OCI-LY1 (cell line): ENCODE measurements at regions not wholly inside any gene's neighbourhood (a gene's known extent, or its start where the extent isn't known, plus 50 kb on each side); places are given as distances from the start of the nearest gene placed in this dataset.

ENCODE experiments used
- H2AFZ ChIP-seq: fragments of 200-600 bp; sonication (generic), shearing (Covaris generic); 2 replicates; pipeline ENCODE4 v1.6.0; 2014; ENCODE audit warnings: antibody characterized with exemption, mild to moderate bottlenecking, low read length
- H3F3A ChIP-seq: fragments of 200-600 bp; sonication (generic), shearing (Covaris generic); 2 replicates; pipeline ENCODE4 v1.6.0; 2014; ENCODE audit warnings: mild to moderate bottlenecking, antibody characterized with exemption, low read length, moderate library complexity; ENCODE audit not compliant: insufficient read depth
- H3K27ac ChIP-seq: fragments of 200-600 bp; sonication (generic); 2 replicates; pipeline ENCODE4 v1.5.1; 2014; ENCODE audit warnings: low read length, mixed run types, mild to moderate bottlenecking, low read depth; ENCODE audit not compliant: poor library complexity, severe bottlenecking
- H3K27me3 ChIP-seq: fragments of 200-600 bp; sonication (generic); 2 replicates; pipeline ENCODE4 v1.6.0; 2014; ENCODE audit warnings: antibody characterized with exemption, mild to moderate bottlenecking, low read length, moderate library complexity; ENCODE audit not compliant: insufficient read depth
- H3K36me3 ChIP-seq: fragments of 200-600 bp; sonication (generic); 2 replicates; pipeline ENCODE4 v1.6.1; 2014; ENCODE audit warnings: mild to moderate bottlenecking, antibody characterized with exemption, low read length, moderate library complexity, mixed read lengths; ENCODE audit not compliant: insufficient read depth
- H3K4me1 ChIP-seq: fragments of 200-600 bp; sonication (generic); 2 replicates; pipeline ENCODE4 v1.5.1; 2014; ENCODE audit warnings: mild to moderate bottlenecking, low read length, moderate library complexity; ENCODE audit not compliant: insufficient read depth, severe bottlenecking
- H3K4me2 ChIP-seq: fragments of 200-600 bp; sonication (generic), shearing (Covaris generic); 2 replicates; pipeline ENCODE4 v1.6.1; 2014; ENCODE audit warnings: low read length
- H3K4me3 ChIP-seq: fragments of 200-600 bp; sonication (generic); 2 replicates; pipeline ENCODE4 v1.5.1; 2014; ENCODE audit warnings: low read length, low read depth, mild to moderate bottlenecking, mixed read lengths; ENCODE audit not compliant: poor library complexity, severe bottlenecking
- H3K79me2 ChIP-seq: fragments of 200-600 bp; shearing (Covaris generic); 2 replicates; pipeline ENCODE4 v1.6.1; 2016; ENCODE audit warnings: mixed run types, low read length, mixed read lengths; ENCODE audit not compliant: insufficient read depth
- H3K9ac ChIP-seq: fragments of 200-600 bp; sonication (generic), shearing (Covaris generic); 2 replicates; pipeline ENCODE4 v1.6.1; 2014; ENCODE audit warnings: mild to moderate bottlenecking, low read length, mixed read lengths
- H3K9me2 ChIP-seq: fragments of 200-600 bp; sonication (generic), shearing (Covaris generic); 2 replicates; pipeline ENCODE4 v1.6.1; 2014; ENCODE audit warnings: low read depth, mild to moderate bottlenecking, low read length, mixed read lengths
- H3K9me3 ChIP-seq: fragments of 200-600 bp; shearing (Covaris generic); 2 replicates; pipeline ENCODE4 v1.6.1; 2014; ENCODE audit warnings: low read length, mixed read lengths
- H4K20me1 ChIP-seq: fragments of 200-600 bp; sonication (generic), shearing (Covaris generic); 2 replicates; pipeline ENCODE4 v1.6.0; 2016; ENCODE audit warnings: mild to moderate bottlenecking, low read length; ENCODE audit not compliant: insufficient read depth
- EZH2 ChIP-seq: fragments of 200-600 bp; sonication (generic), shearing (Covaris generic); IDR thresholded peaks from 2 replicates; pipeline ENCODE4 v1.8.0; 2017; ENCODE audit warnings: borderline replicate concordance, mixed run types, mild to moderate bottlenecking, antibody characterized with exemption, low read length, moderate library complexity, mixed read lengths
- TF ChIP-seq, protein P1 (sequence below): fragments of 200-600 bp; sonication (generic), shearing (Covaris generic); IDR thresholded peaks from 2 replicates; pipeline ENCODE4 v1.5.1; 2017; ENCODE audit warnings: mild to moderate bottlenecking, antibody characterized with exemption, low read length, moderate library complexity, mixed read lengths

GRCh38 chr4:111542056-111542455 lies 603.2 kb upstream of the FAM241A start:
- Histone ChIP-seq H3K36me3 (no peaks in the 10 kb centered on the region), H3K27ac (no peak overlapping the region), H3K27me3 (no peaks in the 10 kb centered on the region), H2AFZ (no peak overlapping the region), H3K4me3 (no peak overlapping the region), H3F3A (no peaks in the 10 kb centered on the region), H3K4me2 (no peak overlapping the region), H3K9me3 (no peaks in the 10 kb centered on the region), H3K9ac (no peak overlapping the region), H3K79me2 (no peaks in the 10 kb centered on the region), H3K4me1 (no peaks in the 10 kb centered on the region), H4K20me1 (no peaks in the 10 kb centered on the region), H3K9me2 (no peaks in the 10 kb centered on the region)
- TF ChIP-seq EZH2, result no peak
- TF ChIP-seq, protein P1, sequence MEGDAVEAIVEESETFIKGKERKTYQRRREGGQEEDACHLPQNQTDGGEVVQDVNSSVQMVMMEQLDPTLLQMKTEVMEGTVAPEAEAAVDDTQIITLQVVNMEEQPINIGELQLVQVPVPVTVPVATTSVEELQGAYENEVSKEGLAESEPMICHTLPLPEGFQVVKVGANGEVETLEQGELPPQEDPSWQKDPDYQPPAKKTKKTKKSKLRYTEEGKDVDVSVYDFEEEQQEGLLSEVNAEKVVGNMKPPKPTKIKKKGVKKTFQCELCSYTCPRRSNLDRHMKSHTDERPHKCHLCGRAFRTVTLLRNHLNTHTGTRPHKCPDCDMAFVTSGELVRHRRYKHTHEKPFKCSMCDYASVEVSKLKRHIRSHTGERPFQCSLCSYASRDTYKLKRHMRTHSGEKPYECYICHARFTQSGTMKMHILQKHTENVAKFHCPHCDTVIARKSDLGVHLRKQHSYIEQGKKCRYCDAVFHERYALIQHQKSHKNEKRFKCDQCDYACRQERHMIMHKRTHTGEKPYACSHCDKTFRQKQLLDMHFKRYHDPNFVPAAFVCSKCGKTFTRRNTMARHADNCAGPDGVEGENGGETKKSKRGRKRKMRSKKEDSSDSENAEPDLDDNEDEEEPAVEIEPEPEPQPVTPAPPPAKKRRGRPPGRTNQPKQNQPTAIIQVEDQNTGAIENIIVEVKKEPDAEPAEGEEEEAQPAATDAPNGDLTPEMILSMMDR, result no peak

DNA sequence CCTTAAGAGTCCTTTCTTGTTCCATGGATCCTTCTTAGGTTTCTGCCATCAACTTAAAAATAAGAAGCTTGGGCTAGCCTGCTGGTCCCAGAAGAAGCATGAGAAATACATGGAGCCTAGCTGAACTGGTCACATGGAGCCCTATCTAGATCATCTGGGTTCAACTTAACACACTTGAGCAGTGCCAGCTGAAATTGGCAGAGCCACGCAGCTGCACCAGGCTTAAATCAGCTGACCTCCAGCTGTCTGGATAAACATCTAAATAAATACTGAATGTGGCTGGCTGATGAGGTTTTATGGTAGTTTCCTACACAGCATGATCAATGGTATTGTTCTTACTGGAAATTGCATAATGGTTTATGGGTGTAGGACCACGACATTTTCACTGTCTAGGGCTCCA lies 598.4 kb upstream of the FAM241A start:
- Histone ChIP-seq H3K9ac (no peak overlapping the region), H3K4me3 (no peak overlapping the region), H3K4me2 (no peak overlapping the region), H4K20me1 (no peaks in the 10 kb centered on the region), H3K27ac (no peak overlapping the region), H3K9me3 (no peaks in the 10 kb centered on the region), H3K36me3 (no peaks in the 10 kb centered on the region), H3K79me2 (no peaks in the 10 kb centered on the region), H3K27me3 (no peaks in the 10 kb centered on the region), H2AFZ (no peak overlapping the region), H3K9me2 (no peaks in the 10 kb centered on the region), H3K4me1 (no peaks in the 10 kb centered on the region), H3F3A (no peaks in the 10 kb centered on the region)
- TF ChIP-seq EZH2, result no peak
- TF ChIP-seq, protein P1, result no peak

GRCh38 chr4:111556141-111556781 lies 589.0 kb upstream of the FAM241A start:
- Histone ChIP-seq H4K20me1 (no peaks in the 10 kb centered on the region), H3K4me3 (no peak overlapping the region), H3K79me2 (no peaks in the 10 kb centered on the region), H3K27me3 (no peaks in the 10 kb centered on the region), H3F3A (no peaks in the 10 kb centered on the region), H2AFZ (no peak overlapping the region), H3K27ac (no peak overlapping the region), H3K4me2 (no peak overlapping the region), H3K9ac (no peak overlapping the region), H3K9me3 (no peaks in the 10 kb centered on the region), H3K9me2 (no peaks in the 10 kb centered on the region), H3K4me1 (no peaks in the 10 kb centered on the region), H3K36me3 (no peaks in the 10 kb centered on the region)
- no peak for TF ChIP-seq EZH2
- TF ChIP-seq, protein P1, result no peak
